HepG2 (cell line): ENCODE measurements at regions not wholly inside any gene's neighbourhood (a gene's known extent, or its start where the extent isn't known, plus 50 kb on each side); places are given as distances from the start of the nearest gene placed in this dataset.

ENCODE experiments used
- ATAC-seq: fragments of 200-7000 bp; cut with Tn5 transposase; 3 replicates; pipeline ENCODE4 v1.9.1; 2020; ENCODE audit warnings: mild to moderate bottlenecking, moderate library complexity
- BruUV-seq: library from RNA; stranded (reverse); fragments of 400-500 nt; replicated peaks from 2 replicates; lab custom pipeline; 2021; lab: Mats Ljungman, UMichigan
- CTCF ChIA-PET: fragments of 300-600 bp; formaldehyde crosslinking; extraction: SDS; loops from one replicate; lab custom pipeline; 2021; ENCODE audit warnings: low total read pairs, inconsistent platforms, low intra/inter-chr PET ratio; lab: Yijun Ruan, JAX
- POLR2A ChIA-PET: fragments of 350-600 bp; sonication (Branson Sonifier 250); formaldehyde crosslinking; loops from one replicate; lab custom pipeline; 2020; ENCODE audit warnings: antibody characterized with exemption, inconsistent platforms; lab: Yijun Ruan, JAX
- DNase-seq: peaks from one replicate; pipeline ENCODE4 v3.0.0-alpha.2; 2015; ENCODE audit warnings: low spot score
- FAIRE-seq: peaks from 3 replicates; lab custom pipeline; 2011; peaks lifted over from hg19 to GRCh38; lab: Jason Lieb, UNC
- H2AFZ ChIP-seq: one replicate; pipeline ENCODE4 v1.6.1; 2011; ENCODE audit warnings: low read length, inconsistent platforms
- H3K27ac ChIP-seq: fragments of 300-600 bp; 3 replicates; pipeline ENCODE4 v1.8.0; 2011; ENCODE audit warnings: mixed run types, mild to moderate bottlenecking, mixed read lengths, low read length, inconsistent platforms; ENCODE audit not compliant: insufficient read depth; ENCODE audit errors: extremely low read length
- H3K27me3 ChIP-seq, 2 experiments: fragments of 200-600 bp in 1 of 2; 2 replicates in 1 of 2; 3 replicates in 1 of 2; pipeline versions ENCODE4 v1.6.0 to v1.8.0; 2011; ENCODE audit warnings: low read length in 2 of 2, mild to moderate bottlenecking in 2 of 2, moderate library complexity in 2 of 2, inconsistent platforms in 1 of 2; ENCODE audit not compliant: insufficient read depth in 2 of 2, control insufficient read depth in 1 of 2
- H3K36me3 ChIP-seq, 2 experiments: fragments of 200-600 bp in 1 of 2; replicated peaks in 1 of 2; 2 replicates in 1 of 2; 3 replicates in 1 of 2; pipeline versions ENCODE4 v1.5.1 to v1.8.0; 2011; ENCODE audit warnings: low read length in 2 of 2, inconsistent platforms in 1 of 2; ENCODE audit not compliant: insufficient read depth in 2 of 2, control insufficient read depth in 1 of 2
- H3K4me1 ChIP-seq: 2 replicates; pipeline ENCODE4 v1.5.1; 2012; ENCODE audit warnings: low read length, inconsistent platforms; ENCODE audit not compliant: insufficient read depth
- H3K4me2 ChIP-seq: 2 replicates; pipeline ENCODE4 v1.6.0; 2011; ENCODE audit warnings: low read depth, low read length, inconsistent platforms
- H3K4me3 ChIP-seq, 3 experiments: fragments of 200-600 bp in 1 of 3; sonication (generic), shearing (Covaris generic) in 1 of 3; replicated peaks in 1 of 3; 2 replicates each; pipeline ENCODE4 v1.5.1; 2011 to 2016; ENCODE audit warnings: low read length in 3 of 3, inconsistent platforms in 2 of 3, low read depth in 2 of 3, mild to moderate bottlenecking in 2 of 3, control low read depth in 1 of 3, mixed read lengths in 1 of 3; ENCODE audit not compliant: insufficient read depth in 1 of 3
- H3K79me2 ChIP-seq: one replicate; pipeline ENCODE4 v1.6.1; 2011; ENCODE audit warnings: low read length, inconsistent platforms; ENCODE audit not compliant: insufficient read depth
- H3K9ac ChIP-seq: 2 replicates; pipeline ENCODE4 v1.6.0; 2011; ENCODE audit warnings: mild to moderate bottlenecking, low read depth, low read length, inconsistent platforms; ENCODE audit not compliant: insufficient read depth
- H3K9me3 ChIP-seq: 2 replicates; pipeline ENCODE4 v1.5.1; 2012; ENCODE audit warnings: mild to moderate bottlenecking, low read length
- H4K20me1 ChIP-seq: 2 replicates; pipeline ENCODE4 v1.6.0; 2011; ENCODE audit warnings: inconsistent platforms, mild to moderate bottlenecking, low read length, moderate library complexity; ENCODE audit not compliant: insufficient read depth
- CHCHD3 ChIP-seq: sonication (generic); formaldehyde crosslinking; IDR thresholded peaks from 2 replicates; pipeline ENCODE4 v1.8.0; 2022; ENCODE audit warnings: mild to moderate bottlenecking, missing genetic modification reagents, moderate library complexity
- CREBL2 ChIP-seq: sonication (generic); formaldehyde crosslinking; IDR thresholded peaks from 2 replicates; pipeline ENCODE4 v1.8.1; 2023; ENCODE audit warnings: missing genetic modification reagents, mild to moderate bottlenecking, borderline replicate concordance
- EED ChIP-seq: sonication (generic); formaldehyde crosslinking; IDR thresholded peaks from 2 replicates; pipeline ENCODE4 v1.5.0; 2020; ENCODE audit warnings: mild to moderate bottlenecking, missing genetic modification reagents
- PHF8 ChIP-seq: sonication (generic); formaldehyde crosslinking; IDR thresholded peaks from 2 replicates; pipeline ENCODE4 v1.5.0; 2020; ENCODE audit warnings: missing genetic modification reagents
- RFX3 ChIP-seq: IDR thresholded peaks from 2 replicates; pipeline ENCODE4 v1.6.1; 2016; ENCODE audit warnings: missing biosample characterization, missing genetic modification reagents
- SALL1 ChIP-seq: sonication (generic); formaldehyde crosslinking; IDR thresholded peaks from 2 replicates; pipeline ENCODE4 v1.8.0; 2022; ENCODE audit warnings: mild to moderate bottlenecking, missing genetic modification reagents
- SRF ChIP-seq: IDR thresholded peaks from 2 replicates; pipeline ENCODE4 v1.6.1; 2011; ENCODE audit warnings: mild to moderate bottlenecking, low read depth, low read length, moderate library complexity
- ZNF232 ChIP-seq: sonication (generic); formaldehyde crosslinking; IDR thresholded peaks from 2 replicates; pipeline ENCODE4 v1.4.0; 2020; ENCODE audit warnings: missing genetic modification reagents, borderline replicate concordance
- ZNF577 ChIP-seq: sonication (generic); formaldehyde crosslinking; IDR thresholded peaks from 2 replicates; pipeline ENCODE4 v1.4.0; 2020; ENCODE audit warnings: mild to moderate bottlenecking, low read depth, missing genetic modification reagents, borderline replicate concordance
- ZUFSP ChIP-seq: sonication (generic); formaldehyde crosslinking; IDR thresholded peaks from 2 replicates; pipeline ENCODE4 v1.9.0; 2021; ENCODE audit warnings: missing genetic modification reagents, mild to moderate bottlenecking, borderline replicate concordance
- WGBS: methylation state at CpG from one replicate; pipeline ENCODE4 v1.1.6; 2017; ENCODE audit warnings: low lambda C conversion rate; 5-methylcytosine and 5-hydroxymethylcytosine counted together
- in situ Hi-C: cut with HindIII; loops from 2 replicates; pipeline ENCODE4 v1.10.0; 2017; ENCODE audit warnings: low pct_unique_long_range_greater_than_20kb; ENCODE audit not compliant: extremely low pct_ligation_motif_present
- intact Hi-C: fragments of 100-400 bp; cut with micrococcal nuclease; formaldehyde crosslinking; loops from one replicate; pipeline ENCODE4 v1.10.0; 2022; ENCODE audit not compliant: unreplicated experiment

- no peak for TF ChIP-seq CREBL2 (CRISPR knock-in tag)
- no peak for TF ChIP-seq EED (CRISPR knock-in tag)
- TF ChIP-seq SALL1 (CRISPR knock-in tag): no peak
- TF ChIP-seq CHCHD3 (CRISPR knock-in tag): no peak
- no peak for TF ChIP-seq SRF
- no peak for TF ChIP-seq ZNF577 (CRISPR knock-in tag)
Measured at GRCh38 chr7:93040355-93040754, 77.4 kb downstream of the SAMD9 start (continued).

GRCh38 chr7:93039786-93040185 is 78.0 kb downstream of the SAMD9 start:
- CTCF ChIA-PET: no interaction called here

More at GRCh38 chr7:93039786-93040185, 78.0 kb downstream of the SAMD9 start:
- Histone ChIP-seq H3K79me2 (no peaks in the 10 kb centered on the region), H3K4me1 (no peaks in the 10 kb centered on the region), H4K20me1 (no peaks in the 10 kb centered on the region), H3K9ac (no peak overlapping the region), H3K9me3 (no peaks in the 10 kb centered on the region), H3K36me3 (no peaks in the 10 kb centered on the region), H3K27me3 (peaks cover 0 to 7% of the 10 kb centered on the region in 2 experiments; a peak in 2 of 5 replicates), H3K4me3 (no peak overlapping the region)
- no TSS peak for BruUV-seq
- ATAC-seq (peak; percentile 32; the same call in 2 of the 3 replicates), DNase-seq (no peak)
- intact Hi-C loops (no loop called here), in situ Hi-C loops (no loop called here)
- POLR2A ChIA-PET: no interaction called here
- TF ChIP-seq ZUFSP (no peak), RFX3 (CRISPR knock-in tag) (no peak), PHF8 (no peak), ZNF232 (CRISPR knock-in tag) (no peak)
- TF ChIP-seq, all 625 proteins: peak for 0
- FAIRE-seq: no peak
- WGBS: 14% methylated on average over 2 of the region's 3 CpGs
- Histone ChIP-seq H2AFZ (no peak overlapping the region), H3K27ac (no peak overlapping the region), H3K4me2 (no peak overlapping the region)
